ENCODE measurements at regions not wholly inside any gene's neighbourhood (a gene's known extent, or its start where the extent isn't known, plus 50 kb on each side); places are given as distances from the start of the nearest gene placed in this dataset.
"Not testable (repeated sequence)": the region's sequence is repeated elsewhere in the genome, so short reads cannot be mapped to it uniquely, and the experiment has no call there.

DNA sequence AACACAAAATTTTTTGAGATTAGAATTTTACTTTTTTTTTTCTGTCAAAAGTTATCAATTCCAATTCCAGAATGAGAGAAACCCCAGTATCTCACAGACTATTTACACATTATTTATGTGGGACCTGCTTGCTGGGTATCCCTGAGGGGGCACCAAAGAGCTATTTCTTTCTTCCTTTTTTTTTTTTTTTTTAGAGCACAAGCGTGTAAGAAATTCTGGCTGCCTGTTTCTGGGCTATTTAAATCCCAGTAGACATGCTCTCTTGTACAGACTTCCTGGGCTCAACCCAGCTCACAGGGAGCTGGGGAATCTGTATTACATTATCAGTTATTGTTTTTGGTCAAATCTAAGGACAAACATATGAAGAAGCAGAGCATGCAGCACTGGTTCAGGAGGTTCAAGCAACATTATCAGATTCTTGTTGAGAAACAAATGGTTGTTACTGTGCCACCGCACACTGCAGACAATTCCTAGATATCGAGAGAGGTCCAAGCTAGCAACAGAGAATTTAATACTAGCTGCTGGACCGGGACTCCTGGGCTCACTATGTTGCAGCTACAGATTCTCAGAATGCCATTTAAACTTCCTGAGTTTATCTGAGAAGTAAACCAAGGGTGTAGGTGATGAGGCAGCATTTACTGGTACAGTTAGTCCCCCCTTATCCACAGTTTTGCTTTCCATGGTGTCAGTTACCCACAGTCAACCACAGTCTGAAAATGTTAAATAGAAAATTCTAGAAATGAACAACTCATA lies 83.3 kb upstream of the NBPF26 start:
- TF ChIP-seq GLIS3 (CRISPR knock-in tag; IDR thresholded peaks at IDR 0.05); ARNTL (CRISPR knock-in tag; IDR thresholded peaks at IDR 0.05; ENCODE audit: borderline replicate concordance, low read depth); BACH2 (CRISPR knock-in tag; IDR thresholded peaks at IDR 0.05; ENCODE audit: borderline replicate concordance); ZFP30 (CRISPR knock-in tag; IDR thresholded peaks at IDR 0.05); RARB (CRISPR knock-in tag; IDR thresholded peaks at IDR 0.05); OSR1 (CRISPR knock-in tag; IDR thresholded peaks at IDR 0.05); ZFP3 (CRISPR knock-in tag; IDR thresholded peaks at IDR 0.05); PATZ1 (CRISPR knock-in tag; IDR thresholded peaks at IDR 0.05; ENCODE audit: borderline replicate concordance); TCF4 (CRISPR knock-in tag; IDR thresholded peaks at IDR 0.05; ENCODE audit: borderline replicate concordance); PPARA (CRISPR knock-in tag; IDR thresholded peaks at IDR 0.05; ENCODE audit: borderline replicate concordance); ZNF8 (CRISPR knock-in tag; IDR thresholded peaks at IDR 0.05): not testable (repeated sequence)
- TF ChIP-seq, protein P1, sequence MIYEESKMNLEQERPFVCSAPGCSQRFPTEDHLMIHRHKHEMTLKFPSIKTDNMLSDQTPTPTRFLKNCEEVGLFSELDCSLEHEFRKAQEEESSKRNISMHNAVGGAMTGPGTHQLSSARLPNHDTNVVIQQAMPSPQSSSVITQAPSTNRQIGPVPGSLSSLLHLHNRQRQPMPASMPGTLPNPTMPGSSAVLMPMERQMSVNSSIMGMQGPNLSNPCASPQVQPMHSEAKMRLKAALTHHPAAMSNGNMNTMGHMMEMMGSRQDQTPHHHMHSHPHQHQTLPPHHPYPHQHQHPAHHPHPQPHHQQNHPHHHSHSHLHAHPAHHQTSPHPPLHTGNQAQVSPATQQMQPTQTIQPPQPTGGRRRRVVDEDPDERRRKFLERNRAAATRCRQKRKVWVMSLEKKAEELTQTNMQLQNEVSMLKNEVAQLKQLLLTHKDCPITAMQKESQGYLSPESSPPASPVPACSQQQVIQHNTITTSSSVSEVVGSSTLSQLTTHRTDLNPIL (CRISPR knock-in tag; IDR thresholded peaks at IDR 0.05; ENCODE audit: low read depth), result not testable (repeated sequence)
- TF ChIP-seq, protein P2, sequence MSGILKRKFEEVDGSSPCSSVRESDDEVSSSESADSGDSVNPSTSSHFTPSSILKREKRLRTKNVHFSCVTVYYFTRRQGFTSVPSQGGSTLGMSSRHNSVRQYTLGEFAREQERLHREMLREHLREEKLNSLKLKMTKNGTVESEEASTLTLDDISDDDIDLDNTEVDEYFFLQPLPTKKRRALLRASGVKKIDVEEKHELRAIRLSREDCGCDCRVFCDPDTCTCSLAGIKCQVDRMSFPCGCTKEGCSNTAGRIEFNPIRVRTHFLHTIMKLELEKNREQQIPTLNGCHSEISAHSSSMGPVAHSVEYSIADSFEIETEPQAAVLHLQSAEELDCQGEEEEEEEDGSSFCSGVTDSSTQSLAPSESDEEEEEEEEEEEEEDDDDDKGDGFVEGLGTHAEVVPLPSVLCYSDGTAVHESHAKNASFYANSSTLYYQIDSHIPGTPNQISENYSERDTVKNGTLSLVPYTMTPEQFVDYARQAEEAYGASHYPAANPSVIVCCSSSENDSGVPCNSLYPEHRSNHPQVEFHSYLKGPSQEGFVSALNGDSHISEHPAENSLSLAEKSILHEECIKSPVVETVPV (CRISPR knock-in tag; IDR thresholded peaks at IDR 0.05), result not testable (repeated sequence)
